Ishikawa (cell line): ENCODE measurements at regions not wholly inside any gene's neighbourhood (a gene's known extent, or its start where the extent isn't known, plus 50 kb on each side); places are given as distances from the start of the nearest gene placed in this dataset.

ENCODE experiments used
- CEBPB ChIP-seq: IDR thresholded peaks from 2 replicates; pipeline ENCODE4 v1.6.1; 2012
- CREB1 ChIP-seq: IDR thresholded peaks from 2 replicates; pipeline ENCODE4 v1.6.1; 2012; ENCODE audit warnings: low read depth
- EP300 ChIP-seq: IDR thresholded peaks from 2 replicates; pipeline ENCODE4 v1.6.1; 2012; ENCODE audit warnings: borderline replicate concordance
- MAX ChIP-seq: IDR thresholded peaks from 2 replicates; pipeline ENCODE4 v1.6.1; 2012
- REST ChIP-seq: IDR thresholded peaks from 2 replicates; pipeline ENCODE4 v1.6.1; 2012; ENCODE audit warnings: low read depth, mild to moderate bottlenecking
- YY1 ChIP-seq: IDR thresholded peaks from 2 replicates; pipeline ENCODE4 v1.6.1; 2012; ENCODE audit warnings: low read depth
- ZBTB7A ChIP-seq: IDR thresholded peaks from 2 replicates; pipeline ENCODE4 v1.6.1; 2012; ENCODE audit warnings: low read depth

- TF ChIP-seq ZBTB7A (no peak), MAX (no peak), YY1 (no peak), EP300 (no peak), CREB1 (no peak), REST (no peak), CEBPB (no peak)
These were observed 230.1 kb downstream of the UBE3A start for GRCh38 chr15:25208735-25209134.
